Pancreas (tissue), 10 donors: ENCODE measurements at regions not wholly inside any gene's neighbourhood (a gene's known extent, or its start where the extent isn't known, plus 50 kb on each side); places are given as distances from the start of the nearest gene placed in this dataset.

ENCODE experiments used
- ATAC-seq, 4 donors: fragments of 200-7000 bp; cut with Tn5 transposase; one replicate each; pipeline versions ENCODE4 v1.8.0 to v1.9.1; 2020; ENCODE audit warnings: mild to moderate bottlenecking in 4 of 4, moderate library complexity in 4 of 4
- DNase-seq, 6 donors: peaks; one replicate each; pipeline ENCODE4 v3.0.0-alpha.2; 2020
- FAIRE-seq: peaks from 2 replicates; lab custom pipeline; 2012; peaks lifted over from hg19 to GRCh38; lab: Jason Lieb, UNC
- H3K27ac ChIP-seq, 4 donors: fragments of 200-600 bp; sonication (generic); 1 replicate in 3 of 4; 2 replicates in 1 of 4; pipeline versions ENCODE4 v1.5.0 to v1.8.0; 2020
- H3K27me3 ChIP-seq, 4 donors: fragments of 200-600 bp; one replicate each; pipeline ENCODE4 v1.8.0; 2021
- H3K36me3 ChIP-seq, 3 donors: fragments of 200-600 bp; sonication (generic) in 1 of 3; one replicate each; pipeline versions ENCODE4 v1.5.0 to v1.8.0; 2020 to 2021
- H3K4me1 ChIP-seq, 3 donors: fragments of 200-600 bp; one replicate each; pipeline ENCODE4 v1.8.0; 2021
- H3K4me3 ChIP-seq, 4 donors: fragments of 200-600 bp; sonication (generic) in 2 of 4; one replicate each; pipeline versions ENCODE4 v1.5.0 to v1.8.0; 2020 to 2021
- H3K9me3 ChIP-seq, 4 donors: fragments of 200-600 bp; one replicate each; pipeline ENCODE4 v1.8.0; 2021
- WGBS, 2 donors: extraction: QIAGEN DNeasy Blood & Tissue Kit; methylation state at CpG; one replicate each; pipeline ENCODE4 v1.1.7; 2013; 5-methylcytosine and 5-hydroxymethylcytosine counted together
- intact Hi-C, 3 donors: fragments of 100-400 bp; cut with DNase I; formaldehyde crosslinking; loops; one replicate each; pipeline versions ENCODE4 v1.11.1 to v1.14.2; 2022
- TF ChIP-seq, protein P1 (sequence below), 4 donors: fragments of 200-600 bp; sonication (generic) in 3 of 4; IDR thresholded peaks; one replicate each; pipeline versions ENCODE4 v1.5.0 to v1.8.0; 2021; ENCODE audit warnings: antibody characterized with exemption in 4 of 4
- donor health status: healthy with polysubstance abuse.
- donor health status: DM: no; HTN: no; CAD: no; lungs with moderate emphysema.
- donor health status: DM: no; HTN: no; CAD: no.
- donor health status: control.
- donor health status: control.
- donor health status: Bipolar disorder and iron deficiency.
- donor health status: DM: yes; HTN: yes; CAD: no.
- donor health status: DM: no; HTN: no; CAD: no.
- donor health status: DM: no; HTN: no; CAD: no.
- donor health status: DM: yes; HTN: yes; CAD: no.

DNA sequence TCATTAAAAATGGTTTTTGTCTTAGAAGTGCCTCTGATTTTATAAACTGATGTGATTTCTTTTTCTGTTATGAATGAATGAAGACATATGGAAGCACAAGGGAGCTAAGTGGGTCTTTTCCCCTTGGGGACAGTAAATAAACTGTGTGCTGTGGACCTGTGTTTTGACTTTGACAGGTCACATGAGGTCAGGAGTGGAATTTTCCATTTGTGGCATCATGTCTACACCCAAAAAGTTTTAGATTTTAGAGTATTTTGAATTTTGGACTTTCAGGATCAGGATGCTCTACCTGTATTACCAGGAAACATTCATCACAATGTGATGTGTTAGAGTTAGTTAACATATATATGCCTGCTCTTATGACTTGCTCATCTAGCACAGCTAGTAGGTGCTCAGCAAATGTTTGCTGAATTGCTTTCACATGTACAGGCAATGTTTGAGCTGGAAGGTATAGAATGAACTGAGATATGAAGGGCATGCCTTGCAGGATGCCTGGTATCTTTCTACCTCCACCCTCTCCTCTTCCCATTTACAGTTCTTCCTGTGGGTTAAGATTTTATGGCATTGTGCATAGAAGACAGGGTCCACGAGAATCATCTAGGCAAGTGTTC is 73.2 kb upstream of the NR3C1 start:
- Histone ChIP-seq H3K4me1 (no peaks in the 10 kb centered on the region), H3K4me3 (no peak overlapping the region)
- FAIRE-seq: no peak

DNA sequence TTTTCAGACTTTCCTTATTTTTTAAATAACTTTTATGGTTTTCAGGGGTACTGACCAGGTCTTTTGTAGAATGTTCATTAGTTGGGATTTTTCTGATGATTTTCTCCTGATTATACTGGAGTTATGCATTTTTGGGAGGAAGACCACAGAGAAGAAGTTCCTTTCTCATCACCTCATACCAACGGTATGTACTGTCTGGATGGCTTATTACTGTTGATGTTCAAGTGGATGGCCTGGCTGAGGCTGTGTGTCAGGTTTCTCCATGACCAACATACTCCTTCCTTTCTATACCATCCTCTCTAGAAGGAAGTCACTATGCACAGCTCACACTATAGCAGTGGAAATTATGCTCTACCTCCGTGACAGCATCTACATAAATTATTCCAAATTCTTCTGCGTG is 71.1 kb upstream of the NR3C1 start:
- TF ChIP-seq, protein P1, sequence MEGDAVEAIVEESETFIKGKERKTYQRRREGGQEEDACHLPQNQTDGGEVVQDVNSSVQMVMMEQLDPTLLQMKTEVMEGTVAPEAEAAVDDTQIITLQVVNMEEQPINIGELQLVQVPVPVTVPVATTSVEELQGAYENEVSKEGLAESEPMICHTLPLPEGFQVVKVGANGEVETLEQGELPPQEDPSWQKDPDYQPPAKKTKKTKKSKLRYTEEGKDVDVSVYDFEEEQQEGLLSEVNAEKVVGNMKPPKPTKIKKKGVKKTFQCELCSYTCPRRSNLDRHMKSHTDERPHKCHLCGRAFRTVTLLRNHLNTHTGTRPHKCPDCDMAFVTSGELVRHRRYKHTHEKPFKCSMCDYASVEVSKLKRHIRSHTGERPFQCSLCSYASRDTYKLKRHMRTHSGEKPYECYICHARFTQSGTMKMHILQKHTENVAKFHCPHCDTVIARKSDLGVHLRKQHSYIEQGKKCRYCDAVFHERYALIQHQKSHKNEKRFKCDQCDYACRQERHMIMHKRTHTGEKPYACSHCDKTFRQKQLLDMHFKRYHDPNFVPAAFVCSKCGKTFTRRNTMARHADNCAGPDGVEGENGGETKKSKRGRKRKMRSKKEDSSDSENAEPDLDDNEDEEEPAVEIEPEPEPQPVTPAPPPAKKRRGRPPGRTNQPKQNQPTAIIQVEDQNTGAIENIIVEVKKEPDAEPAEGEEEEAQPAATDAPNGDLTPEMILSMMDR (IDR thresholded peaks at IDR 0.05): no peak
- H3K36me3 ChIP-seq: no peaks in the 10 kb centered on the region
- FAIRE-seq: no peak
- DNase-seq: no peak
- no peaks in the 10 kb centered on the region for H3K4me1 ChIP-seq
- no peaks in the 10 kb centered on the region for H3K9me3 ChIP-seq
- ATAC-seq: no peak
- intact Hi-C loops: no loop called here
- 64 to 65% methylated on average over 3 of the region's 3 CpGs for WGBS, 2 donors
- no peaks in the 10 kb centered on the region for H3K27me3 ChIP-seq
- H3K27ac ChIP-seq: no peak overlapping the region
- H3K4me3 ChIP-seq: no peak overlapping the region

More for the DNA sequence above, 73.2 kb upstream of the NR3C1 start:
- Histone ChIP-seq H3K27ac (no peak overlapping the region), H3K36me3 (no peaks in the 10 kb centered on the region), H3K9me3 (no peaks in the 10 kb centered on the region), H3K27me3 (no peaks in the 10 kb centered on the region)
- ATAC-seq (no peak), DNase-seq (no peak)
- TF ChIP-seq, protein P1 (IDR thresholded peaks at IDR 0.05): no peak
- 77 to 82% methylated on average over 1 of the region's 1 CpG for WGBS, 2 donors
- intact Hi-C loops: no loop called here

DNA sequence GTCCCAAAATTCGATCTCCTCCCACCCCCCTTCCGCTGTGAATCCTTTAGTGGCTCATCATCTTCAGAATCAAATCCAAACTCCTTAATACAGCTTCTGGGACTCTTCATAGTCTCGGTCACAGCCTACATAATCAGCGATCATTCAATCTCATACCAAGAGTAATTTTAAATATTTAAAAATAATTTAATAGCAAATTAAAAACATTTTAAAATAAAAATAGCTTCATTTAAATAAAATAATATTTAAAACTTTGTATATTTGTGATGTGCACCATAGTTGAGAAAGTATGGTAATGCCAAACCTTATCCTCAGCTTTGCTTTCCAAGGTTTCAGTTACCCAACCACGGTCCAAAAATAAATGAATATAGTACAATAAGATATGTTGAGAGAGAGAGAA is 70.0 kb upstream of the NR3C1 start:
- TF ChIP-seq, protein P1 (IDR thresholded peaks at IDR 0.05): no peak
- no peak overlapping the region for H3K27ac ChIP-seq
- intact Hi-C loops: no loop called here
- H3K4me3 ChIP-seq: no peak overlapping the region
- no peaks in the 10 kb centered on the region for H3K4me1 ChIP-seq
- FAIRE-seq (peak; percentile 47), DNase-seq (no peak), ATAC-seq (no peak)
- no peaks in the 10 kb centered on the region for H3K9me3 ChIP-seq
- H3K27me3 ChIP-seq: no peaks in the 10 kb centered on the region
- 86% methylated on average over 5 of the region's 5 CpGs for WGBS, 2 donors
- no peaks in the 10 kb centered on the region for H3K36me3 ChIP-seq

DNA sequence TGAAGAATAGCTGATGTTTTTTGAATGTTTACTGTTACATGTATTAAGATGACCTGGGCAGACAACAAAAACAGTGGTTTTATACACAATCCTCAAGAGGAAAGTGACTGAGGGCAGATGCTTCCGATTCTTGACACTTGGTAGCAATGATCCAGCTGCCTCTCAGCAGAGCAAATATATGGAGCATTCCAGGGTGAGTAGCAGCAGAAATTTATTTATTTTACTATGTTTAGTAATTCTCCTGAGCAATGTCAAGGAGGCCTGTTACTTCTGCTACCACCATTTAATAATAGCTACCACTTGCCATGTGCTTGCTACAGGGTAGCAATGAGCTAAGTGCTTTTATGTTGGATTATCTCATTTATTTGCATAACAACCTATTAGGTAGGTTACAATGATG is 69.1 kb upstream of the NR3C1 start:
- Histone ChIP-seq H3K4me1 (no peaks in the 10 kb centered on the region), H3K27me3 (no peaks in the 10 kb centered on the region), H3K4me3 (no peak overlapping the region), H3K36me3 (no peaks in the 10 kb centered on the region), H3K27ac (no peak overlapping the region), H3K9me3 (no peaks in the 10 kb centered on the region)
- ATAC-seq: no peak
- TF ChIP-seq, protein P1 (IDR thresholded peaks at IDR 0.05): no peak
- no peak for FAIRE-seq
- intact Hi-C loops: no loop called here
- WGBS, 2 donors: 93 to 94% methylated on average over 1 of the region's 1 CpG
- no peak for DNase-seq

DNA sequence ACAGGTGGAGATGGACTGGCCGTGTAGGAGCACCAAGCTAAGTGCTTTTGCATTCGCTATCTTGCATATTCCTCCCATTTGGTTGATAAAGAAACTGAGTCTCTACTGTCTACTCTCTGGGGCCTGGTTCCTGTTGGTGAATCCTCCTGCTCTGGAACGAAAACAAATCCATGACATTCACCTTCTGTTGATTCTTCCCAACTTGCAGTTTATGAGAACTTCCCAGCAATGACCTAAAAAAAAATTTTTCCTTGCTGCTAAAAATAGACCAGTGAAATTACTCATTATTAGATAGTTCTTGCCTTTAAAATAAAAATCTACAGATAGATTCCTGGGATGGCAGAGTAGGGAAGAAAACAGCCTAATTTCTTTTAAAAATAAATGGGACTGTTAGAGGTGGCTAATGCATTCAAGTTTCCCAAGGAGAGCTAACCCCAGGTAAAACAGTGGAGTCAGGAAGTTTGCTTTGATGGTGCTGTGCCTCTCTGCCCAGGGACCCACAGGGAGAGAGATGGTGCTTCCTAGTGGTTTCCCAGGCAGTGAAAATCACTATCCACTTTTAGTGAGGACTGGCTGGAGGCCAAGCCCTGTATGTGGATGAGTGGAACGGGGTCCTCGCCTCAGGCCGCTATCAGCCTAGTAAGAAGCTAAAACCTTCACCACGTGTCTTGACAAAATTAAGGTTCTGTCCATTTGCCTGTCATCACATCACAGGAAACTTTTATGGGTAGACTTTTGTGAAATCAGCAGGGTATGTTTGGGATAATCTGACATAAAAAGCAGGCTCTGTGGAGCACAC is 68.4 kb upstream of the NR3C1 start:
- H3K36me3 ChIP-seq: no peaks in the 10 kb centered on the region
- no peak overlapping the region for H3K4me3 ChIP-seq
- no peaks in the 10 kb centered on the region for H3K9me3 ChIP-seq
- ATAC-seq: no peak
- FAIRE-seq: no peak
- WGBS, 2 donors: 89 to 91% methylated on average over 7 of the region's 7 CpGs
- H3K27me3 ChIP-seq: no peaks in the 10 kb centered on the region
- intact Hi-C loops: no loop called here
- H3K27ac ChIP-seq: no peak overlapping the region
- DNase-seq: no peak
- TF ChIP-seq, protein P1 (IDR thresholded peaks at IDR 0.05): no peak
- H3K4me1 ChIP-seq: no peaks in the 10 kb centered on the region
